ENCODE measurements at regions not wholly inside any gene's neighbourhood (a gene's known extent, or its start where the extent isn't known, plus 50 kb on each side); places are given as distances from the start of the nearest gene placed in this dataset.
"Not testable (repeated sequence)": the region's sequence is repeated elsewhere in the genome, so short reads cannot be mapped to it uniquely, and the experiment has no call there.

DNA sequence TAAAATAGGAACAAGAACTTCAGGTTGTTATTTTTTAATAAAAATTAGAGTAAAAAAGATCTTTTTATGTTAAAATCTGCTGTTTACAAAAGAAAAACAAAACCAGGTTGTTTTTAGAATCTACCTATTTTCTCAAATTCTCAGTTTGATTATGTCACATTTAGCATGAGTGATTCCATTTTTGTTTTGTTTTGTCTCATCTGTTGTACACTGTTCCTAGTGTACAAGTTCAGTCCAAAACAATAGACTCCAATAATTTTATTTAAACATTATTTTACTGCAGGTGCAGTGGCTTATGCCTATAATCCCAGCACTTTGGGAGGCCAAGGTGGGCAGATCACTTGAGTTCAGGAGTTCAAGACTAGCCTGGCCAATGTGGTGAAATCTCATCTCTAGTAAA lies 2142.7 kb downstream of the TP53TG3F start:
- TF ChIP-seq EZH2 (IDR thresholded peaks at IDR 0.05; ENCODE audit: low read length, unreplicated experiment), result no peak
- TF ChIP-seq, protein P1, sequence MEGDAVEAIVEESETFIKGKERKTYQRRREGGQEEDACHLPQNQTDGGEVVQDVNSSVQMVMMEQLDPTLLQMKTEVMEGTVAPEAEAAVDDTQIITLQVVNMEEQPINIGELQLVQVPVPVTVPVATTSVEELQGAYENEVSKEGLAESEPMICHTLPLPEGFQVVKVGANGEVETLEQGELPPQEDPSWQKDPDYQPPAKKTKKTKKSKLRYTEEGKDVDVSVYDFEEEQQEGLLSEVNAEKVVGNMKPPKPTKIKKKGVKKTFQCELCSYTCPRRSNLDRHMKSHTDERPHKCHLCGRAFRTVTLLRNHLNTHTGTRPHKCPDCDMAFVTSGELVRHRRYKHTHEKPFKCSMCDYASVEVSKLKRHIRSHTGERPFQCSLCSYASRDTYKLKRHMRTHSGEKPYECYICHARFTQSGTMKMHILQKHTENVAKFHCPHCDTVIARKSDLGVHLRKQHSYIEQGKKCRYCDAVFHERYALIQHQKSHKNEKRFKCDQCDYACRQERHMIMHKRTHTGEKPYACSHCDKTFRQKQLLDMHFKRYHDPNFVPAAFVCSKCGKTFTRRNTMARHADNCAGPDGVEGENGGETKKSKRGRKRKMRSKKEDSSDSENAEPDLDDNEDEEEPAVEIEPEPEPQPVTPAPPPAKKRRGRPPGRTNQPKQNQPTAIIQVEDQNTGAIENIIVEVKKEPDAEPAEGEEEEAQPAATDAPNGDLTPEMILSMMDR (conservative IDR thresholded peaks at IDR 0.05; ENCODE audit: low read depth, low read length), result no peak
- TF ChIP-seq EZH2phosphoT487 (IDR thresholded peaks at IDR 0.05; ENCODE audit: borderline replicate concordance, low read length), result no peak
- no peaks in the 10 kb centered on the region for H3K9me3 ChIP-seq (ENCODE audit: low read length)
- H3K4me2 ChIP-seq (ENCODE audit: low read length), result no peak overlapping the region
- H3F3A ChIP-seq (ENCODE audit: low read length, unreplicated experiment), result no peaks in the 10 kb centered on the region
- BruUV-seq (replicated peaks), result no TSS peak
- H3K79me2 ChIP-seq (ENCODE audit: low read length), result no peaks in the 10 kb centered on the region
- DNase-seq (no peak), ATAC-seq (no peak)
- no peak overlapping the region for H2AFZ ChIP-seq (ENCODE audit: low read length)
- no peaks in the 10 kb centered on the region for H4K20me1 ChIP-seq (ENCODE audit: low read length)
- no peak overlapping the region for H3K27ac ChIP-seq (ENCODE audit: low read length)
- no peak overlapping the region for H3K9ac ChIP-seq (ENCODE audit: low read length)
- ChIA-PET POLR2A (ENCODE audit: unreplicated experiment) (no interaction called here), CTCF (no interaction called here)
- H3K9me2 ChIP-seq (replicated peaks; ENCODE audit: low read length), result no peaks in the 10 kb centered on the region
- intact Hi-C loops (cut with micrococcal nuclease), result no loop called here
- H3K36me3 ChIP-seq (ENCODE audit: low read depth, low read length), result no peaks in the 10 kb centered on the region
- no peaks in the 10 kb centered on the region for H3K4me1 ChIP-seq (ENCODE audit: insufficient read depth, low read length)
- H3K27me3 ChIP-seq (ENCODE audit: low read length), result no peaks in the 10 kb centered on the region
- no peak overlapping the region for H3K4me3 ChIP-seq (ENCODE audit: low read length)

DNA sequence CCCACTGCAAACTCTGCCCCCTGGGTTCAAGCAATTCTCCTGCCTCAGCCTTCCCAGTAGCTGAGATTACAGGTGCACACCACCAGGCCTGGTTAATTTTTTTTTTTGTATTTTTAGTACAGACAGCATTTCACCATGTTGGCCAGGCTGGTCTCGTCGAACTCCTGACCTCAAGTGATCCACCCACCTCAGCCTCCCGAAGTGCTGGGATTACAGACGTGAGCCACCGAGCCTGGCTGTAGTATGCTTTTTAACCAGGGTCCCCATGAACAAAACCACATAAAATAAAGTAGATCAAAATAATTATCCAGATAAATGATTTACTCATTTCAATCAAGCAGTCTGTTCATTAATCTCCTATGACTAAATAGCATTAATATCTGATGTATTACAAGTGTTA lies 2144.0 kb downstream of the TP53TG3F start:
- ATAC-seq; H3K9me3 ChIP-seq (ENCODE audit: low read length); H3K9ac ChIP-seq (ENCODE audit: low read length); CTCF ChIA-PET; H3K4me3 ChIP-seq (ENCODE audit: low read length); H3K4me2 ChIP-seq (ENCODE audit: low read length); H2AFZ ChIP-seq (ENCODE audit: low read length); H3K27me3 ChIP-seq (ENCODE audit: low read length); BruUV-seq (replicated peaks); H3K79me2 ChIP-seq (ENCODE audit: low read length); H3K27ac ChIP-seq (ENCODE audit: low read length); H4K20me1 ChIP-seq (ENCODE audit: low read length); H3F3A ChIP-seq (ENCODE audit: low read length, unreplicated experiment); intact Hi-C loops (cut with micrococcal nuclease); H3K4me1 ChIP-seq (ENCODE audit: insufficient read depth, low read length); DNase-seq; POLR2A ChIA-PET (ENCODE audit: unreplicated experiment); H3K9me2 ChIP-seq (replicated peaks; ENCODE audit: low read length); H3K36me3 ChIP-seq (ENCODE audit: low read depth, low read length): not testable (repeated sequence)

DNA sequence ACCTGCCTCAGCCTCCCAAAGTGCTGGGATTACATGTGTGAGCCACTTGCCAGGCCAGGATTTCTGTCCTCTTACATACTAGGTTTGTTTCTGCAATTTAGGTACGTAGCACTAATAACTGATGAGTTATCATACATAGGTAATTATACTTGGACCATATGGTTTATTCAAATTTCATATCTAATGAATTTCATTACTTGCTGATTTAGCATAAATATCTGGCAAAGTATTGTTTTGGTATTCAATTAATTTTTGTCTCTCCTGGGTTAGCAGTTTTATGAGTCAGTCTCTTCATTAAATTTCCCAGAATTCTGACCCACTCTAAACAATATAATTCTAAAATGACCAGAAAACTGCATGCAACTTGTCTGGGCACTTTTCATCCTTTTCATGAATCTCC lies 2146.5 kb downstream of the TP53TG3F start:
- no peaks in the 10 kb centered on the region for H3F3A ChIP-seq (ENCODE audit: low read length, unreplicated experiment)
- no peaks in the 10 kb centered on the region for H3K4me1 ChIP-seq (ENCODE audit: insufficient read depth, low read length)
- no peak overlapping the region for H3K9ac ChIP-seq (ENCODE audit: low read length)
- POLR2A ChIA-PET (ENCODE audit: unreplicated experiment), result no interaction called here
- H3K79me2 ChIP-seq (ENCODE audit: low read length), result no peaks in the 10 kb centered on the region
- H3K36me3 ChIP-seq (ENCODE audit: low read depth, low read length), result no peaks in the 10 kb centered on the region
- TF ChIP-seq, protein P1 (conservative IDR thresholded peaks at IDR 0.05; ENCODE audit: low read depth, low read length), result no peak
- no peak for TF ChIP-seq EZH2phosphoT487 (IDR thresholded peaks at IDR 0.05; ENCODE audit: borderline replicate concordance, low read length)
- TF ChIP-seq EZH2 (IDR thresholded peaks at IDR 0.05; ENCODE audit: low read length, unreplicated experiment), result no peak
- no TSS peak for BruUV-seq (replicated peaks)
- no peaks in the 10 kb centered on the region for H3K27me3 ChIP-seq (ENCODE audit: low read length)
- no peaks in the 10 kb centered on the region for H3K9me3 ChIP-seq (ENCODE audit: low read length)
- no peak overlapping the region for H3K4me2 ChIP-seq (ENCODE audit: low read length)
- no peak overlapping the region for H2AFZ ChIP-seq (ENCODE audit: low read length)
- DNase-seq (no peak), ATAC-seq (no peak)
- no peak overlapping the region for H3K4me3 ChIP-seq (ENCODE audit: low read length)
- H4K20me1 ChIP-seq (ENCODE audit: low read length), result no peaks in the 10 kb centered on the region
- no peak overlapping the region for H3K27ac ChIP-seq (ENCODE audit: low read length)
- CTCF ChIA-PET, result no interaction called here
- intact Hi-C loops (cut with micrococcal nuclease), result no loop called here
- H3K9me2 ChIP-seq (replicated peaks; ENCODE audit: low read length), result no peaks in the 10 kb centered on the region

DNA sequence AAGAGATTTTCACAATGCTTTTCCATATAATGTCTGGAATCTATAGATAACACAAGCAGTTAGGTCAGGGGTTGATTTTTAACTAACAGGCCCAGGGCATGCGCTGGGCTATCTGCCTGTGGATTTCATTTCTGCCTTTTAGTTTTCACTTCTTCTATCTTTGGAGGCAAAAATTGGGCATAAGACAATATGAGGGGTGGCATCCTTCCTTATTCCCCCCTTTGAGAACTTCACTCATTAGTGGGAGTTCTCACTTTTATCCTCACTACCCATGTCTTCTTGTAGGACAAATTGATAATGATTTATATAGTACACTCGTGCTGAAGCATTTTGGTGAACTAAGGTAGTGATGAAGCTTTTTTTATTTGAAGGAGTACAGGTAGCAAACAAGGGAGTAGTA lies 2155.5 kb downstream of the TP53TG3F start:
- H3K9me3 ChIP-seq (ENCODE audit: low read length); H3K27me3 ChIP-seq (ENCODE audit: low read length); H3K79me2 ChIP-seq (ENCODE audit: low read length); CTCF ChIA-PET; BruUV-seq (replicated peaks); H3K27ac ChIP-seq (ENCODE audit: low read length); H4K20me1 ChIP-seq (ENCODE audit: low read length); H3K36me3 ChIP-seq (ENCODE audit: low read depth, low read length); H3K9me2 ChIP-seq (replicated peaks; ENCODE audit: low read length); intact Hi-C loops (cut with micrococcal nuclease); ATAC-seq; POLR2A ChIA-PET (ENCODE audit: unreplicated experiment); H2AFZ ChIP-seq (ENCODE audit: low read length); H3K4me2 ChIP-seq (ENCODE audit: low read length); H3K9ac ChIP-seq (ENCODE audit: low read length); H3K4me3 ChIP-seq (ENCODE audit: low read length); H3F3A ChIP-seq (ENCODE audit: low read length, unreplicated experiment); DNase-seq; H3K4me1 ChIP-seq (ENCODE audit: insufficient read depth, low read length): not testable (repeated sequence)

DNA sequence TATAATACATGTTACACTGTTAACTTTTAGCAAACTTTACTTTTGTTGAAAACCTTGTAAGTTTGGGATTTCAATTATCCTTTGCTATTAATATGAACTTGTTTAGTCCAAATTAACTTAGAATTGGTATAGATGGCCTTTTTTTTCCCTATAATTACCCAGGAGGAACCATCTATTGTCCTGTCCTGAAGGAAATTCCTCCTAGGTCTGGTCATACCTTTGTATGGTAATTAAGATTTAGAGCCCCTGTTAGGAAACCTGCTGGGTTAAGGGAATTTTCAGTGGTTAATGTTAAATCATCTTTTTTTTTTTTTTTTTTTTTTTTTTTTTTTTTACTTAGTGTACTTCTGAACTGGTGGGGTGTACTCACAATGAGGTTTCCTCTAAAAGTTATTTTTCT lies 2159.8 kb downstream of the TP53TG3F start:
- POLR2A ChIA-PET (ENCODE audit: unreplicated experiment); H3K4me2 ChIP-seq (ENCODE audit: low read length); DNase-seq; H3K4me3 ChIP-seq (ENCODE audit: low read length); CTCF ChIA-PET; H2AFZ ChIP-seq (ENCODE audit: low read length); intact Hi-C loops (cut with micrococcal nuclease); H3K36me3 ChIP-seq (ENCODE audit: low read depth, low read length); BruUV-seq (replicated peaks); H3K27ac ChIP-seq (ENCODE audit: low read length); H3K9me2 ChIP-seq (replicated peaks; ENCODE audit: low read length); H4K20me1 ChIP-seq (ENCODE audit: low read length); H3K9me3 ChIP-seq (ENCODE audit: low read length); H3K27me3 ChIP-seq (ENCODE audit: low read length); H3F3A ChIP-seq (ENCODE audit: low read length, unreplicated experiment); H3K4me1 ChIP-seq (ENCODE audit: insufficient read depth, low read length); H3K79me2 ChIP-seq (ENCODE audit: low read length); ATAC-seq; H3K9ac ChIP-seq (ENCODE audit: low read length): not testable (repeated sequence)

Data from PC-3 (cell line).